ENCODE measurements at regions not wholly inside any gene's neighbourhood (a gene's known extent, or its start where the extent isn't known, plus 50 kb on each side); places are given as distances from the start of the nearest gene placed in this dataset.

- Histone ChIP-seq H4K20me1 (replicated peaks; ENCODE audit: insufficient read depth) (no peaks in the 10 kb centered on the region), H3K27ac (ENCODE audit: low read depth) (no peak overlapping the region), H3K27me3 (ENCODE audit: insufficient read depth) (no peaks in the 10 kb centered on the region), H3K36me3 (ENCODE audit: insufficient read depth) (0 out of 2 replicates have a peak, but pooled peaks cover 5% of the 10 kb centered on the region), H3K4me3 (no peak overlapping the region), H3K4me1 (ENCODE audit: insufficient read depth) (peaks cover 18% of the 10 kb centered on the region), H3K4me2 (no peak overlapping the region), H3F3A (replicated peaks; ENCODE audit: low read depth) (no peaks in the 10 kb centered on the region), H3K79me2 (replicated peaks; ENCODE audit: insufficient read depth) (no peaks in the 10 kb centered on the region), H3K9me2 (ENCODE audit: insufficient read depth) (0 out of 2 replicates have a peak, but pooled peaks cover 9% of the 10 kb centered on the region), H2AFZ (peak overlapping the region; percentile 80)
- peaks cover 9% of the 10 kb centered on the region; the same call in 2 of the 3 replicates for H3K9me3 Mint-ChIP-seq
- H3K27ac Mint-ChIP-seq: no peak overlapping the region
- peaks cover 8% of the 10 kb centered on the region; the same call in 2 of the 3 replicates for H3K36me3 Mint-ChIP-seq (ENCODE audit: low read depth)
- no peak for ATAC-seq
- H3K27me3 Mint-ChIP-seq (ENCODE audit: insufficient read depth, low read depth, poor library complexity): no peaks in the 10 kb centered on the region
- no peak overlapping the region for H3K4me3 Mint-ChIP-seq
- no peak for DNase-seq (ENCODE audit: low spot score)
- TF ChIP-seq EZH2phosphoT487 (IDR thresholded peaks at IDR 0.05; ENCODE audit: unreplicated experiment) (no peak), JUNB (IDR thresholded peaks at IDR 0.05; ENCODE audit: unreplicated experiment) (no peak), EZH2 (IDR thresholded peaks at IDR 0.05; ENCODE audit: low read depth, unreplicated experiment) (no peak), ZNF114 (CRISPR knock-in tag; IDR thresholded peaks at IDR 0.05) (no peak), ETS1 (IDR thresholded peaks at IDR 0.05) (no peak), ZNF331 (CRISPR knock-in tag; IDR thresholded peaks at IDR 0.05; ENCODE audit: low read depth) (no peak), POLR2AphosphoS5 (IDR thresholded peaks at IDR 0.05; ENCODE audit: low read depth) (no peak), STAT1 (IDR thresholded peaks at IDR 0.05; ENCODE audit: unreplicated experiment) (no peak), CREB1 (CRISPR knock-in tag; IDR thresholded peaks at IDR 0.05; ENCODE audit: low read depth) (no peak), CTCF (conservative IDR thresholded peaks at IDR 0.05; ENCODE audit: low read depth in 2 of 2) (no peak), ZNF462 (CRISPR knock-in tag; IDR thresholded peaks at IDR 0.05) (no peak), REST (IDR thresholded peaks at IDR 0.05; ENCODE audit: unreplicated experiment) (no peak)
- H3K4me1 Mint-ChIP-seq: peaks cover 31% of the 10 kb centered on the region
Observed at GRCh38 chr5:117204926-117205869, 630.6 kb upstream of the SEMA6A start.

Measured in GM23338 (cell line).